MV-4-11 (cell line): ENCODE measurements at regions not wholly inside any gene's neighbourhood (a gene's known extent, or its start where the extent isn't known, plus 50 kb on each side); places are given as distances from the start of the nearest gene placed in this dataset.

ENCODE experiments used
- DNase-seq: peaks from one replicate; lab custom pipeline; 2025; lab: John Stamatoyannopoulos, UW

- DNase-seq: no peak
Observed at GRCh38 chr7:17019106-17019505, 137.3 kb upstream of the AGR3 start.

GRCh38 chr7:17020250-17020649 lies 138.5 kb upstream of the AGR3 start:
- DNase-seq: no peak

- no peak for DNase-seq
Observed at GRCh38 chr7:17021205-17021604, 139.4 kb upstream of the AGR3 start.

GRCh38 chr7:17022920-17023319 lies 141.1 kb upstream of the AGR3 start:
- DNase-seq: no peak

GRCh38 chr7:17026269-17026668 lies 144.5 kb upstream of the AGR3 start:
- DNase-seq: no peak

GRCh38 chr7:17027143-17027788 lies 145.5 kb upstream of the AGR3 start:
- DNase-seq: peak; percentile 65

DNA sequence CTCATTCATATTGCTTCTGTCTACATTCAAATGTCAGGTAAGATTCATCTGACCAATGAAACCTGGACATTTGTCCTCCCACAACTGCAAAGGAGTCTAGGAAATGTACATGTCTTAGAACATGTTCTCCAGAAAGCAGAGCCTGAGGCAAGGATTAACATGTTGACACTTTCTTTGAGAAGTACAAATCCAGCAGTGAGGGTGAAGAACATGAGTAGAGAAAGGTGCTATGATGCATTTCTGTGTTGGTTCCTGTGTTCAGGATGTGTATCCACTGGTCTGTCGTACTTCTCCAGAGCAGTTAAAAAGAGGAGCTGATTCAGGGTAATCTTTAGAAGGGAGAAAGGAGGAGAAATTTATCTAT lies 146.0 kb upstream of the AGR3 start:
- DNase-seq: no peak

DNA sequence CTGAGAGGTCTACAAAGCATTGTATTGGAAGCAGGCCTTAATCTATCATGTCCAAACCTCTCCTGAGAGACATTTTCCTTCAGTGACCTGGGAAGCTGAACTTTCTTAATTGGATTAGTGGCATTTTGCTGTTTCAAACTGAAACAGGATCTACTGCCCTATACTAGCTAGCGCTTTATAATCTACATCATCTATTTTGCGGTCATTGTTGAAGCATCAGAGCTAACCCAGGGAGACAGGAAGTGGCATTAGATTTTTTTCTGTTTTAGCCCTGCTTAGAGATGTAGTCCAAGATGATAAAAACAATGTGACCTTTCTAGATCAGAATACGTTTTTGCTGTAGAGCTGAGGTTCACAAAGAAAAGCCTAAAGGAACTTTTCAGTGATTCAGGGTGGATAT lies 147.4 kb upstream of the AGR3 start:
- peak; percentile 94 for DNase-seq

DNA sequence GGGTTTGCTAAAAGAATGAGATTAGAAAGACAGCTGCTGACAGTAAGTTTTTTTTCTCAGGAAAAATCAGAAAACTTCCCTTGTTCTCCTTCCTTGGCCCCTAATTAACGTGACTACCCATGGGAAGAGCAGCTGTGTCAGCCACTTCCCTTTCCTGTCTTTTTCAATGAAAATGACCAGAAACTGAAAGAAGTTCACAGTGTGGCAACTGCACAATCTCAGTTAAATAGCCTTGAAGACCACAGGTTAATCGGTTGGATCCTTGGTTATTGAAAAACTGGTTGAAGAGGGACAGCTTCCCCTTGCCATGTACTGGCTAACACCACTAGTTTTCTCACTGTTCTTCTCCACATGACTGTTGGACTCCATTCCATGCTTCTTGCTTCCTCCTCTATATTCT lies 148.8 kb upstream of the AGR3 start:
- peak; percentile 89 for DNase-seq

GRCh38 chr7:17031906-17032551 lies 150.2 kb upstream of the AGR3 start:
- no peak for DNase-seq

GRCh38 chr7:17033245-17033644 lies 151.5 kb upstream of the AGR3 start:
- no peak for DNase-seq

- no peak for DNase-seq
Observed at GRCh38 chr7:17036584-17036983, 154.8 kb upstream of the AGR3 start.

DNA sequence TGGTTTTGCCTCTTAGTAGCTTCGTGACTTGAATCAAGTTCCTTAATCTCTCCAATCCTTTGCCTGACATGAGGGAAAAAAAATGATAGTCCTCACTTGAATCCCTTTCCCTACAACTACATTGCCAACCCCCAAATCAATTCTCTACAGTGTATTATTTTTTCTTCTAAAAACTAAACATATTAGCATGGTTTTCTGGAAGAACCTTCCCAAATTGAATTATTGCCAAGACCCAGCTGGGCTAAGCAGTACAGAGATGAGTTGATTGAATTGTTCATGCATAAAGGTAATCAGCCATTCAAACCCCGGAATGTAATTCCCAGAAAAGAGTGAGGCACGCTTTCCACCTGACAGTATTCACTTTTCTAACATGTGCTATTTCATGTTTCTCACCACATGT lies 155.6 kb upstream of the AGR3 start:
- DNase-seq: no peak

DNA sequence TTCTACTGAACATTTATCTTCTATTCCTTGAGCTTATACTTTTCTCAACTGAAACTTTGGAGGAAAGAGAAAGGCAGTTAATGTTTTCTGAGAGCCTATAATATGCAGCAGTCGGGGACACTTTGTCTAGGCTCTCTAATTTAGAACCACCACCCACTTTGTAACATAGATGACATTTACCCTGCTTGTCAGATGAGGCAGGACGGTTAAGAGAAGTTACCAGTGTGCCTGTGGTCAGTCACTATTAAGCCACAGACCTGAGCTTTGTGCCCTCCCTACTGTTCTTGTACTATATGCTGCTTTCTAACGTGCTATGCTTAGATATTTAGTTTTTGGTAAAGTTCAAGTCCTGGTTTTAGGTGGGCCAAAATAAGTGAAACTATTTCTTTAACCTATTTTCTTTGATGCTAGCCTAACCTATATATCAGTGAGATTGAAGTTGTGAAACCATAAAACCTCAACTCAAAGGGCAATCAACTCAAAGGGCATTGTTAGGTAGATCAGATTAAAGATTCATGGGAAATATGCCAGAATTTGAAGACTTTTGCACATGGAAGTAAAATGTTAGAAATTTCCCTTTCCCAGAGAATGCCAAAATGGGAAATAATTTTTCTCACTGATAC lies 156.5 kb upstream of the AGR3 start:
- DNase-seq: no peak

- peak; percentile 12 for DNase-seq
Observed at GRCh38 chr7:17038783-17039170, 157.0 kb upstream of the AGR3 start.

GRCh38 chr7:17039372-17039771 lies 157.6 kb upstream of the AGR3 start:
- no peak for DNase-seq

GRCh38 chr7:17040716-17041115 lies 158.9 kb upstream of the AGR3 start:
- no peak for DNase-seq

DNA sequence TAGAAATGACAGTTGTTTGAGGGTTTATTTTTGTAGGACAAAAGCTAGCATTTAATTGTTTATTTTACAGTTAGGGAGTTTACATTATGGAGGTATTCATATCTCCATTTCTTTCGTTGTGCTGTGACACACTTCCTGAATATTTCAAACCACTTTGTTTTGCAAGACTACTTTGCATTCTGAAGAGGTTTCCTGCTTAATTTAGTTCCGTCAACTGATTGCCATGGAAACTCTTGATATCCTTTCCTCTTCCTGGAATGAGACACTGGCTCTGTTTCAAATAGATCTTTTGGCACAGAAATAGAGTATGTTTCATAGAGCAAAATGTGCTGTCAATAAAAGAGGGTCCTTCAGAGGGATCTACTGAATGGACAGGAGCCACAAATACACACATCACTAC lies 159.5 kb upstream of the AGR3 start:
- peak; percentile 98 for DNase-seq

DNA sequence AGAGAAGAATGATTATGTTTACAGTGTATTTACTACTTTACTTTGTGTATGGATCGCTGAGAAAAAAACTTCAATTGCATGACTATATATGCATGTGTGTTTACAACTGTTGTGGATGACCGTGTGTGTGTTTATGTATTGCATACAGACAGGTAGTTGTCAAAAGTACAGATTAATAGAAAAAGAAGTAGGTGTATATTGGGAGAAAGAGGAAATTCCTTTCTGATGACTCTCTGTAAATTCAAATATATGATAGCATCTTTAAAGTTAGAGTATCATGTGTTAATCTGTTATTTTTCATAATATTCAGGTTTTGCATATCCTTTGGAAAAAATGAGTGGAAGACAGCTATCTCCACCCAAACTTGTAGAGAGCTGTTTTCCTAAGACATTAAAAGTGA lies 160.4 kb upstream of the AGR3 start:
- no peak for DNase-seq

DNA sequence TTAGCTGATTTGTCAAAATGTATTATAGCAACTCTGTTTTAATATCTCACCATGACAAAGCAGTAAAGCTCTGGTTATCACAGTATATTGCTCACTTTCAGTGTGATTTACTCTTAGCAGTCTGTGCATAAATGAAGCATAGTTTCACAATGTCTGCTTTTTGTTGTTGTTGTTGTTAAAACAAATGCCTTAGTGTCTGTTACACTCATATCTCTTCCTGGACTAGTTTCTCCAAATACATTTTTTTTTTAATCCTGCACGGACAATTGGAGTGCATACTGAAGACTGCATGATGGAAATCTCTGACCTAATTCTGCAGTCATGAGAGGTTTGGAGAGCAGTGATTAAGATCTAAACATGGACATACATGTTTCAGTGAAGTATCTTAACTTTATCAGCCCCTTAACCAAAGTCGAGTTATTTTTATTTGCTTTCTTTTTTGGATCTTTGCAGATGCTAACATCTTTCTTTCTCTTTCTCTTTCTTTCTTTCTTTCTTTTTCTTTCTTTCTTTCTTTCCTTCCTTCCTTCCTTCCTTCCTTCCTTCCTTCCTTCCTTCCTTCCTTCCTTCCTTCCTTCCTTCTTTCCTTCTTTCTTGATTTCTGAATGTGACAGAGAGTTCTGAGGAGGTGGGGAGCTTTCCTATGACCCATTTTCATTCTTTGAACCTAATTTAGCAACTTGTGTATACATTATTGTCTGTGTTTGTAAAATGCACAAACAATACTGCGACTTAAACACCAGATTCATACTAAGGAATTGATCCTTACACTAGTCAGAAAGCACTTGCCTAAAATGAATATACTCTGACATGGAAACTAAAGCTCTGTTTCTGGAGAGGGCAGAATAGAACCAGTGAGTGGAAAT lies 161.5 kb upstream of the AGR3 start:
- no peak for DNase-seq

GRCh38 chr7:17044396-17044795 lies 162.6 kb upstream of the AGR3 start:
- no peak for DNase-seq

DNA sequence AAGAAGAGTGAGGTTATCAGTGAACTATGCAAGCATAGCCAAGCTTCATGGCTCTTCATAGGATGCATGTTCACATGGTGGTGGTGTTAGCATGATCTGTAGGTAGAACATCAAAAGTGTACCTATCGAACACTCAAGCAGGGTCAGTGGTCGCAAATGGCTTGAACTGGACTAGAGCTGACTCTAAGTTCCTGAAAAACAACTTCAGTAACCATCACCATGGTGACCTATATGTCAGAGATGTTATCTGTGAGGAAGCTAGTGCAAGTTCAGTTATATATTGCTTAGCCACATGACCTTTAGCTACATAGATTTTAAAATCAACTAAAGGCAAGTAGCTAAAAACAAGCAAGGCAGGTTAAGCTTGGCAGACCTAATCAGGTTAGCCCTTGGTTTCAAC lies 163.1 kb upstream of the AGR3 start:
- peak; percentile 29 for DNase-seq

GRCh38 chr7:17046259-17046658 lies 164.5 kb upstream of the AGR3 start:
- no peak for DNase-seq
